GM18502 (cell line): ENCODE measurements at regions not wholly inside any gene's neighbourhood (a gene's known extent, or its start where the extent isn't known, plus 50 kb on each side); places are given as distances from the start of the nearest gene placed in this dataset.
"Not testable (repeated sequence)": the region's sequence is repeated elsewhere in the genome, so short reads cannot be mapped to it uniquely, and the experiment has no call there.

Source experiments
- ATAC-seq: cut with Tn5 transposase; IDR thresholded peaks from one replicate; pipeline ENCODE4 v1.9.1; 2021; ENCODE audit warnings: mild to moderate bottlenecking; ENCODE audit not compliant: unreplicated experiment, poor library complexity

- ATAC-seq = no peak
These were observed 70.6 kb downstream of the SMPDL3A start for GRCh38 chr6:122859676-122860075.

- no peak for ATAC-seq
These were observed 72.5 kb downstream of the SMPDL3A start for GRCh38 chr6:122861594-122861993.

GRCh38 chr6:122868137-122868536, 79.1 kb downstream of the SMPDL3A start:
- no peak for ATAC-seq

GRCh38 chr6:122869437-122870024, 80.5 kb downstream of the SMPDL3A start:
- ATAC-seq = peak; percentile 85

GRCh38 chr6:122871079-122871478, 82.0 kb downstream of the SMPDL3A start:
- no peak for ATAC-seq

- no peak for ATAC-seq
These were observed 83.3 kb downstream of the SMPDL3A start for GRCh38 chr6:122872311-122872710.

GRCh38 chr6:122877302-122877701, 88.2 kb downstream of the SMPDL3A start:
- no peak for ATAC-seq

- no peak for ATAC-seq
These were observed 89.7 kb downstream of the SMPDL3A start for GRCh38 chr6:122878796-122879195.

GRCh38 chr6:122886481-122886880, 97.4 kb downstream of the SMPDL3A start:
- no peak for ATAC-seq

GRCh38 chr6:122887941-122888340, 98.9 kb downstream of the SMPDL3A start:
- ATAC-seq = no peak

- not testable (repeated sequence) for ATAC-seq
These were observed 99.6 kb downstream of the SMPDL3A start for GRCh38 chr6:122888680-122889079.

- no peak for ATAC-seq
These were observed 101.2 kb downstream of the SMPDL3A start for GRCh38 chr6:122890250-122890649.

GRCh38 chr6:122894791-122895190, 101.2 kb upstream of the CLVS2 start:
- ATAC-seq = no peak

- no peak for ATAC-seq
These were observed 93.7 kb upstream of the CLVS2 start for GRCh38 chr6:122902326-122902725.

GRCh38 chr6:122903266-122903915, 92.6 kb upstream of the CLVS2 start:
- no peak for ATAC-seq

GRCh38 chr6:122904166-122904565, 91.9 kb upstream of the CLVS2 start:
- no peak for ATAC-seq

GRCh38 chr6:122913558-122913957, 82.5 kb upstream of the CLVS2 start:
- ATAC-seq = no peak

GRCh38 chr6:122918714-122919113, 77.3 kb upstream of the CLVS2 start:
- ATAC-seq = no peak

GRCh38 chr6:122930252-122931180, 65.5 kb upstream of the CLVS2 start:
- peak; percentile 86 for ATAC-seq

GRCh38 chr6:122931916-122932315, 64.1 kb upstream of the CLVS2 start:
- ATAC-seq = no peak

- ATAC-seq = not testable (repeated sequence)
These were observed 51.1 kb upstream of the CLVS2 start for GRCh38 chr6:122944936-122945335.
